GM18505 (cell line): ENCODE measurements at regions not wholly inside any gene's neighbourhood (a gene's known extent, or its start where the extent isn't known, plus 50 kb on each side); places are given as distances from the start of the nearest gene placed in this dataset.

ENCODE experiments used
- ATAC-seq: cut with Tn5 transposase; IDR thresholded peaks from one replicate; pipeline ENCODE4 v1.9.1; 2021; ENCODE audit not compliant: unreplicated experiment
- POLR2A ChIP-seq: IDR thresholded peaks from 4 replicates; pipeline ENCODE4 v1.6.1; 2011; ENCODE audit warnings: borderline replicate concordance; ENCODE audit not compliant: insufficient read depth, insufficient read length; ENCODE audit errors: extremely low read depth

DNA sequence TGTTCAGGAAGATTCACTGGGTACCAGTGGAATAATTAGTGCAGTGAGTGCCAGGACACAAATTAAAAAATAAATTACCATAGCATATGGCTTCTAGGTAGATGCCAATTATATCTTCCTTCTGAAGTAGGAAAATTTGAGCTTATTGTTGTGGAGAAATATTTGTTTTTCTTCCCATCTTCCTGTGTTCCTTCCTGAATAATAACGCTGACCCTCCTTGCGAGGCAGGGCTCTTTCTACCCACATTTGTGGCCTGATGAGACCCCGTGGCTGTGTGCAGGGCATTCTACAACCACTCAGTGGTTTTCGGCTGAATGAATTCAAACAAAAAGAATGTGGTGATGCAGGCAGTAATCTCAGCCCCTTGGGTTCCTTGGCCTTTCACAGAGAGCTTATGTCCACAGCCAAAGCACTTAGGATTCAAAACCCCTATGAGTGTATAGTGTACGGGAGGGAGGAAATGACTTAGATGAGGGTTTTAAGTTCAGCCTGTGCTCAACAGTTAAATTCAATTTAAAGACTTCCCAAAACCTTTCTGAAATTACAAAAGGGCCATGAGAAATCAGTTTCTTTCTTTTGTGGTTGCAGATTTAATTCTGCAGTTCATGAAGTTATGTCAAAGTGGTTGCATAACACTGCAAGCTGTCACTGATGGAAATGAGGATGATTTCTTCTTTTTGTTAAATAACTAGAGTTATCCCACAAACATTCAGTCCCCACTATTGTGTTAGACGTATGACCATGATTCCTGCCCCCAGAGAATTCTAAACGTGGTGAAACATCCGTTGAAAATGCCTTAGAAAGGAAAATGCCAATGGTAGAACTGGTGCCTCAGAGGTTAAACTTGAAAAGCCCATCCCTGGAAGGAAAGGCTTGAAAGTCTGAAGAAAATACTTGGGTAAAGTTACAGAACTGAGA lies 255.3 kb downstream of the FZD1 start:
- no peak for TF ChIP-seq POLR2A
- ATAC-seq = no peak

DNA sequence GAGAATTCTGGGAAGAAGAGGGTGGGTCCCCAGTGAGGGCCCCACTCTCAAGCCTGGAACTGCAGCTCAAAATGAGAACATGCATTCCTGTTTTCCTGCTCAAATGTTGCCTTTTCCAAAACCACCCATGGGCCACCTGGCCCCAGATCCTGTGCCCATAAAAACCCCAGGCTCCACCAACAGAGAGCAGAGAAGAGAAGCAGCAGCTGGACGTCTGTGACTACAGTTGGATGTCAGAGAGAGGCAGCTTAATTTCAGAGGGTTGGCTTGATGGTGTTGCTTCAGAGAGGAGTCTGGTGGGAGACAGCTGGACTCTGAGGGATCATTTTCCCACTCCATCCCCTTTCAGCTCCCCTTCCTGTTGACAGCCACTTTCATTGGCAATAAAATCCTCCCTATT lies 256.4 kb downstream of the FZD1 start:
- no peak for TF ChIP-seq POLR2A
- no peak for ATAC-seq

DNA sequence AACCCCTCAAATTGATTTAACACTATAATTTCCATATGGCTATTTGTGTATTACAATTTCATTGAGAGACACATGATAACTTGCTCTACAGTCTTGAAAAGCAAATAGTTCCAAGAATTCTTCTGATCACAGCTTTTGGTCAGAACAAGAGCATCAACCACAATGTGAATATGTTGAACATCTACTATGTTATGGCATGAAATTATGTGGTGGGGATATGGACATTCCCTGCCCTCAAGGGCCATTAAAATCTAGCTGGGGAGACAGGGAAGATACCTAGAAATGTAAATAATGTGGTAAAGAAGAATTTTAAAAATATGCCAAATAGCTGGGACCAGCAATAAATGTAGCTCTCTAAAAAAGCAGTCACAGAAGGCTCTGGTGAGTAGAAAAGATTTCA lies 262.2 kb downstream of the FZD1 start:
- no peak for ATAC-seq
- no peak for TF ChIP-seq POLR2A

DNA sequence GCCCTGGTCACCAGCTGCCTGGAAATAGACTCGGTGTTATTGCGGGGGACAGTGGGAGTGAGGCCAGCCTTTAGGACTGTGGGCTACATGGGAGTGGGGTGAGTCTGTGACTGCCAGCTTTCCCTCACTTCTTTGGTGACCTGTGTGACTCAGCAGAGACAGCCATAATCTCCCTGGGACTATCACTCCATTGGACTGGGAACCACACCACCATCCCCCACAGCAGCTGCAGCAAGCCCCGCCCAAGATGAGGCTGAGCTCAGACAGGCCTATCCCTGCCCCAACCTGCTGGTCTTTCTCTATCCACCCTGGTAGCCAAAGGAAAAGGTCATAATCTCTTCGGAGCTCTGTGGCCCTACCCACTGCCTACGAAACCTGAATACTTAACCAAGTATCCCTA lies 263.2 kb downstream of the FZD1 start:
- TF ChIP-seq POLR2A = no peak
- no peak for ATAC-seq

DNA sequence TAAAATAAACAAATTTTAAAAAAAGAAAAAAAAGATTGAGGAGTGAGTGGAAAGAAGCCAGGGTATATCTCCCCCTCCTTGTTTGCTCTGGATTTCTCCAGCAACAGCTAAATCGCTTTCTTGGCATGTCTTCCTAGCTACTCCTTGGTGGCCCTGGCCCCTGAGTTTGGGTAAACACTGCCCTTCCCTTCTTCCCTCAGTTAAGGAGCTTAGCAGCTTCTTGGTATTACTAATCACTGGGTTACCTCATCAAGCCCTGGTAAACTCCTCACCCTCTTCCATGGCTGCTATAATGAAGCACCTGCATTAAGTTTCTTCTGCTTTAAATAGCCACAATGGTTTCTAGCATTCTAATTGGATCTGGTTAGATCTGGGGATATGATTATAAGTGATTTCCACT lies 269.8 kb downstream of the FZD1 start:
- no peak for ATAC-seq

DNA sequence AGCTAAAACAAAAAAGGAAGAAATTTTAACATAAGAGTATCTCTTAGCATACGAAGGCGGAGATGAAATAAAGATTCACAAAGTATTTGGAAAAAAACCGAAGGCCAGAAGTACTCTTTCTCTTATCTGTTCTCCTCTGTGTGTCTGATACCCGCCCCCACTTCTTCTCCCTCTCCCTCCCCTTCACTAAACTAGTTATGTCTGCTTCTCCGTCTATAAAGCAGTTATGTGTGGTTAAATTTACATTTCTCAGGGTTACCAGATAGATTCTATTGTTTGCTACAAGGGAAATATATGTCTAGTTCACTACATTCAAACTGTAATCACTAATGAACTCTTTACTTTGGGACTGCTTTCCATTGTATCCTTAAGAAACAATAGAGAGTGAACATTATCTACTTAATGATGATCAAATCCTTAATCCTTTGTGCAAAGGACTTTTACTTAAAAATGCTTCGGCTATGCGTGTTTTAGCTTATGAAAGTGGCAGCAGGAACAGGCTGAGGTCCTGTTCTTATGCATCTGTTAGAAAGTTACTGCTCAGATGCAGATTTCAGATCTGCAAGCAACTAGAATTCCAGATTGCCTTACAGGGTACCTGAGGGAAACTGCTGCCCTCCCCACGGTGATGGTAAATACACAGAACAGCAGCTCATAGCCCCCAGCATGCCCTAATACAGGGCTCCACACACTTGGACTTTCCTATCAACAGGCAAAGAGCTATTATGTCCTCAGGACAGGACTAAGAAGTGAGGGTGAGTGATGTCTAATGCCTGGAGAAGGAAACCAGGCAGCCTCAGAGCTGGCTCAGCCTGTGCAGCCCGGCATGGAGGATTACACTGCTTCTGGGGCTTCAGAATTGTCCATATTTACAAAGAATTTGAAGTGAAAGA lies 273.3 kb downstream of the FZD1 start:
- no peak for ATAC-seq
- TF ChIP-seq POLR2A = no peak

More for the DNA sequence above, 269.8 kb downstream of the FZD1 start:
- no peak for TF ChIP-seq POLR2A

DNA sequence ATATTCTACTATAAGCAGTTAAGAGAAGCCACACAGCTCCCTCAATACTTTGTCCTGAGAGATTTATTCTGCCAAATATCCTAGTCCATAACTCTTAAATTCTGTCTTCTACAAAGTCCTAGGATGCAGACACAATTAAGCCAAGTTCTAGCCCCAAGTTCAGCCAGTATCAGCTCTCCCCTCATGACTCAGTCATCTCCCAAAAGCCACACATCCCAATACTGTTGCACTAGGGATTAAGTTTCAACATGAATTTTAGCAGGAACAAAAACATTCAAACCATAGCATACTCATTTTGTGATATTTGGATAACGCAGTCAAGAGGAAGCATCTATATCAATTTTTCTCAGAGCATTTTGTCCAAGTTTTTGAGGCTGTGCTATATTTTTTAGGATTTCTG lies 277.4 kb downstream of the FZD1 start:
- no peak for ATAC-seq
- TF ChIP-seq POLR2A = no peak

DNA sequence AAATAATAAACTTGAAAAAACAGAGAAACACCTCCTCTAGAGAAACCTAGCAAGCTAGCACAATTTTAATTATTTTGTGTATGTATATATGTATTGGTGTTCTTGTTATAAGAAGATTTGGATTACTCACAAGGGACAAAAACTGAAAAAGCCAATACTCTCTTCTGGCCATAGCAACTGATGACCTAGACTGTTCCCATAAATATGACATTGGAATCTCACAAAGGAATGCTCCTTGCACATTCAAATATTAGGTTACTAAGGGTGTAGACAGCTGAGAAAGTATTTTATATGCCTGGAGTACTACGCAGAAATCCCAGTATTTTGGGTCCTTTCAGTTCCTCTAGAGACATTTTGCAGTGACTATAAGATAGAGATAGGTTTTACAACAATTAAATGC lies 279.4 kb downstream of the FZD1 start:
- ATAC-seq = no peak
- TF ChIP-seq POLR2A = no peak

- TF ChIP-seq POLR2A = no peak
- ATAC-seq = no peak
These were observed 285.6 kb downstream of the FZD1 start for GRCh38 chr7:91549878-91550277.

GRCh38 chr7:91550931-91551330 lies 286.7 kb downstream of the FZD1 start:
- no peak for TF ChIP-seq POLR2A
- no peak for ATAC-seq

- no peak for TF ChIP-seq POLR2A
- ATAC-seq = no peak
These were observed 287.3 kb downstream of the FZD1 start for GRCh38 chr7:91551377-91552175.

GRCh38 chr7:91553410-91553895 lies 289.2 kb downstream of the FZD1 start:
- ATAC-seq = no peak
- no peak for TF ChIP-seq POLR2A

- TF ChIP-seq POLR2A = no peak
- ATAC-seq = no peak
These were observed 290.6 kb downstream of the FZD1 start for GRCh38 chr7:91554883-91555282.
